Hypothalamus (tissue), 51 donors: ENCODE measurements at regions not wholly inside any gene's neighbourhood (a gene's known extent, or its start where the extent isn't known, plus 50 kb on each side); places are given as distances from the start of the nearest gene placed in this dataset.
"Not testable (repeated sequence)": the region's sequence is repeated elsewhere in the genome, so short reads cannot be mapped to it uniquely, and the experiment has no call there.

Source experiments
- DNase-seq, 51 donors: peaks; one replicate each; lab custom pipeline; 2025; lab: John Stamatoyannopoulos, UW

DNA sequence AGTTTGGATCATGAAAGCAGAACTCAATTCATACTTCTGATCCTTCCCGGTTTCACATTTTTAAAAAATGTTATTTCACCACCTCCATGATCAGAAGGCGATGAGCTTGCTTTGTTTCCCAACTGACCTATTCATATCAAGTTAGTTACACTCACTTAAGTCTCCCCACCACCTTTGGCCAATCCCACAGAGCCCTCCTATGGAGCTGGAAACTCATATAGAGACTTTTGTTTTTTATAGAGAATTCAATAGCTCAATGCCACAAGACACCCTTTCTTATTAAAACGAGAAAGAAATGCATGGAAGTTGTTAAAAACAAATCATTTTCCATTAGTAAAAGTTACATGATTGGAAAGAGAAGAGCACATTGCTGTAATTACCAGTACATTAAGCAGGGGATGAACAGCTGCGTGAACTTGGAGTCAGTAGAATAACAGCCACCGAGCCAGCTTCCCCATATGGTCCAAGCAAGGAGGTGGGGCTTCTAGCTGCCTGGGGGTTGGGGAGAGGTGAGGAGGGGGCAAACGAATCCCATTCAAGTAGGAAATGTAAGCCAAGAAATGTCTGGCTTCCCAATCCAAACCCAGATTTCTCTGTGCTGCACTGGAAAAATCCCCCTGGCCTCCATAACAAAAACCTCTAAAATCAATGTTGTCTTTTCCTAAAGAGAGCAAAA is 614.5 kb downstream of the IRS1 start:
- DNase-seq, result peak in 1 of 51 donors; percentile 25

DNA sequence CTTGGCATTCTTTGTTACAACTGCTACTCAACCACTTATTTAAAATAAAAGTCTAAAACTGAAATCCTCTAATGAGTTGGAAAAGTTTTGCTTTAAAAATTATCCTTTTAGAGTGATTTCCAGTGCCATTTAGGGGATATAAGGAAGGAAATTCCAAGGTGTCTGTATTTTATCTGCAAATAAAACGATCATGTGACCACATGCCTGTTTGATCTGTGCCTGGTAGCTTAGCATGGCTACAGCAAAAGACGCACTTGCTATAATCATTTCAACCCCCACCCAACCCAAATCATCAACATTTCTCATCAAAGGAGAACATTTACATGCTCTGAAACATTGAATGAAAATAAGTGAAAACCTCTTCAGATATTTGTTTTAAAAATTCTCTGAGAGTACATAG is 615.1 kb downstream of the IRS1 start:
- DNase-seq, result no peak

DNA sequence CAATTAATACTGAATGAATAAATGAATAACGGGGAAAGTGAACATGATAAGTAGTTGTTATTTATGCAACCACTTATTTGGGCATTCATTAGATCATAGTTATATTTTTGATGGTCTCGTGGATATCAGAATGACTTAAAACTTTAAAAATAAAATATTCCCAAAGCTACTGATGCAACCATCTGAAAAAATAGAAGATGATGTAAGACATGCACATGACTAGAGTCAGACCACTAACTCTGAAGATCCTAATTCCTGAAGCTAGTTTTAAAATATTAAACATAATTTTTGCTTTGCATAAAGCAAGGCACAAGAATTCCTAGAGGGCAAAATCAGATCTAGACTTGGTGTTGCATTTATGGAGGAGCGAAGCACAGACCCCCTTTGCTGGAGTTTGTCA is 616.1 kb downstream of the IRS1 start:
- DNase-seq, result no peak

DNA sequence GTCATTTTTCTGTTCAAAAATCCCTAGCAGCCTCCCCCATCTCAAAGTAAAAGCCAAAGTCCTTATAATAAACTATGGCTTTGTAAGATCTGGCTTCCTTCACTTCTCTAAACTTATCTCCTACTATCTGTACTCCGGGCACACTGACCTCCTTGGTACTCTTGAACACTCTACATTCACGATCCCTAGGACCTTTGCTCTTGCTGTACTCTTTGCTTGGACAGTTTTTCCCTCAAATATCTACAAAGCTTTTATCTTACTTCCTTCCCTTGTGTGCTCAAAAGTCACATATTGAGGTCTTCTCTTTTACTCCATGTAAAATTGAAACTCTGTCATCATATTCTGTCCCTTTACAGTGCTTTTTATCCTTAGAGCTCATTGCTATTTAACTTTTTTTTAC is 616.6 kb downstream of the IRS1 start:
- no peak for DNase-seq

DNA sequence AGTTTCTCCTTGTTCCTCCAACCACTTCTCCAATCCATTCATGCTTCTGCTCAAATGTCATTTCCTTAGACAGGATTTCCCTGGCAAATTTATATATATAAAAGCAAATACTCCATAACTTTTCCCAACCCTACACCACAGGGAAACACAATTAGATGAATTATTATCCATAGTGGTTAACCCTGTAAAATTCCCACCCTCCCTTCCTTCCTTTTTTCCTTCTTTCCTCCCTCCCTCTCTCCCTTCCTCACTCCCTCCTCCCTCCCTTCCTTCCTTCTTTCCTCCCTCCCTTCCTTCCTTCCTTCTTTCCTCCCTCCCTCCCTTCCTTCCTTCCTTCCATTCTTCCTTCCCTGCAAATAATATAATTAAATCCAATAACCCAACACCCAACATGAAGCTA is 617.7 kb downstream of the IRS1 start:
- no peak for DNase-seq

DNA sequence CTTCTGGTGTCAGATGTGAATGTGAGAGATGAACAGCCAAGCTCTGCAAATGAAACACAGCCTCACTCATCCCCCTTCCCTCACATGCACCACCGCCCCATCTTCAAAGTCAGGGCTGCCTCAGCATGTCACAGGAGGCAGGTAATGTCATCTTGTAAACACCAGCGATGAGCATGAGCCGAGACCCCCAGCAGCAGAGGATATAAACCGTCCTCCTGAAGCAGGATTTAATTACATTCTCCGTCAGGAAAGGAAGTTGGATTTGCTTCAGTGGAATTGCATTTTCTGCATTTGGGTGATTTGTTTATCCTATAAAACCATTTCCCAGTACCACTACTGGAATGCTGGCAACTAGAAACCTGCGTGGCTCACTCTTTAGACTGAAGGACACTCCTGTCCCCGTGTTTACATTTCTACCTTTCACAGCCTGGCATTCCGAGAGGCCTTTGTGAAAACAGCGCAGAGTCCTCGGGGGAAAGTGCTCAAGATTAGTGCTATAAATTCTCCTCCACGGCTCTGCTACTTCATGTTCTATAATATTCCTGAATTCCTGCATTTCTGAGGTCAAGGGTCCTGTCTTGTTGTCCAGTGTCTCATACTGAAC is 619.2 kb downstream of the IRS1 start:
- no peak for DNase-seq

DNA sequence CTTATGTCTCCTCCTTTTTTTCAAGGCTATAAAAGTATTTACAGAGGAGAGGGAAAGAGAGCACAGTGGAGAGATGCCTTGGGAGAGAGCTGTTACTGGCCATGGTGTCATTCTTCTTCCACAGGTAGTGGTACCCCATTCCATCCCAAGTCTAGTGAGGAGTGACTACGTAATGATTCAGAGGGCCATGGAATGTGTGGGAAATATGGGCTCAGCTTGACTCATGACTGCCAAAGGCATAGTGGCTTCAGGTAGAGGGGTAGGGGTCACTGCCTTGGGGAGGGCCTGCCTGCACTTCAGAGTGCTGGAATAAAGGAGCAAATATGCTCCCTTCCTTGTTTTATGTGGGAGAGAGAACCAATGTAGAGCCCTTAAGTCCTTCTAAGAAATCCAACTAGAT is 620.6 kb downstream of the IRS1 start:
- no peak for DNase-seq

DNA sequence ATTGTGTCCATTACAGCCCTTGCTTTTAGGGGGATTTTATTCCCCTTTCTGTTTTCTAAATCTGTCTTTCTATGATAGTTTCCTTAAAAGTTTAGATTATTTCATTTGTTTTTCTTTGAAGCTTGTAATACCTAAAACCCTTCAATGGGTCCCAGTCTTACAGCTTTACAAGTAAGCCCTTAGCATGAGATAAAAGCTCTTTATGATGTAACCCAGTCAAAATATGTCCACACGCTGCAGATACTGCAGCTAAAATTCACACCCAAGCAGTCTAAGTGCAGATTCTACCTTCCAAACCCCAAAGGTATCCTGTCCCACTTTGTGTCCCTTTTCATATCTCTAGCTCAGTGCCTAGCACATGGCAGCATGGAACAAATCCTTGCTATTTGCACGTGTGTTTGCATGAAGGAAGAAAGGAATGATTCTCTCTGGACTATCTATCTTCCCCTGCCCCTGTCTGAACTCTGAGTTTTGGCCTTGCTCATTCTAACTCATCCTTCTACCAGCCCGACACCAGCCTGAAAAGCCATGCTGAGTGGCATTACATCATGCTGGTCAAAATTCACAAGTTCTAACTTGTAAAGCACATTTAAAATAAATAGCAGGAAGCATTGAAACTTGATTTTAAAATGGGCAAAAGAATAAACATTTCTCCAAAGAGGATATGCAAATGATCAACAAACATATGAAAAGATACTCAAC is 623.2 kb downstream of the IRS1 start:
- no peak for DNase-seq

DNA sequence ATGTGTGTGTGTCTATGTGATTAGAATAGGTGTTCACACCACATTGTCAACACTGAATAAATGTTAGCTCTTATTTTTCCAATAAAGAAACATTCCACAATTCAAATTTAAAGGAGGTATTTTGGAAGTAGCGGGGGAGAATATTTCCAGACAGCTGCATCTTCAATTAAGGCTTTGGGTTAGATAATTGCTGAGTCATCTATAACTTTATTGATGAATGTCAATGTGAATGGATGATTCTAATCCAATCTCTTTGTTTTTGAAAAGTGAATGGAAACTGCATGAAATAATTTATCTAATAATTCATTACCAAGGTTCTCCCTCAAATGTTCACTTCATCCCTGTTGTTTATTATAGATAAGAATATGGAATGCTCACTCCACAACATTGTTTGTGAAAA is 625.2 kb downstream of the IRS1 start:
- no peak for DNase-seq

DNA sequence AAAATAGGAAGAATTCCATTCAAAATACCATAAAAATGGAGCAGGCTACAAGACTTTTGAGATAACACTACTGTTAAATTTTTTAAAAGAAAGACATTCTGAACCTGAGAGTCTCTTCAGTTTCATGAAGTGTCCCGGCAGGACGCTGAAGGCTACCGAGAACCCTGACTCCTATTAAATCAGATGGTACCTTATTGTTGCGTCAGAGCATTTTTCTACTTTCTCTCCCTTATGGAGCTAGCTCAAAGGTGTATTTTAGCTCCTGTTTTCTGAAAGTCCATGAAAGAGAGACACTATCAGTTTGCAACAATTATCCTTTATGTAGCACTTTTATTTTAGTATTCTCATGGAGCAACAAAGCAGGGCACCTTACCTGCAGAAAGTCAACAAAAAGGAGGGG is 626.7 kb downstream of the IRS1 start:
- DNase-seq, result no peak

DNA sequence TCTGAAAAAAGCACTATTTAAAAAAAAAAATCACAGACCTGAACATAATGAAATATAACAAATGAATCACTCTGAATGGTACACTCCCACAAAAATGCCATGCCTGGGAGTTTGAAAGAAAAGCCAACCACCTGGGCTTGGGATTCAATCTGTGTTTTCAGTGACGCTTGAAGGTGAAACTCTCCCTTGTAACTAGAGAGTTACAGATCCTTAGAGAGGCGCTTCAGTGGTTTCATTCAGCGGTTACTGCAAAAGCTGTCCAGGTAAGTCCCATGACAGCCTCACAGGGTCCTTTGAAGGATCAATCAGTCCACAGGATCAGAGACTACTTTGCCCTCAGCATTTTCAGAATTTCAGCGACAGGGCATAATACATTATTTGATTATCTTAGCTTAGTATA is 627.3 kb downstream of the IRS1 start:
- no peak for DNase-seq

DNA sequence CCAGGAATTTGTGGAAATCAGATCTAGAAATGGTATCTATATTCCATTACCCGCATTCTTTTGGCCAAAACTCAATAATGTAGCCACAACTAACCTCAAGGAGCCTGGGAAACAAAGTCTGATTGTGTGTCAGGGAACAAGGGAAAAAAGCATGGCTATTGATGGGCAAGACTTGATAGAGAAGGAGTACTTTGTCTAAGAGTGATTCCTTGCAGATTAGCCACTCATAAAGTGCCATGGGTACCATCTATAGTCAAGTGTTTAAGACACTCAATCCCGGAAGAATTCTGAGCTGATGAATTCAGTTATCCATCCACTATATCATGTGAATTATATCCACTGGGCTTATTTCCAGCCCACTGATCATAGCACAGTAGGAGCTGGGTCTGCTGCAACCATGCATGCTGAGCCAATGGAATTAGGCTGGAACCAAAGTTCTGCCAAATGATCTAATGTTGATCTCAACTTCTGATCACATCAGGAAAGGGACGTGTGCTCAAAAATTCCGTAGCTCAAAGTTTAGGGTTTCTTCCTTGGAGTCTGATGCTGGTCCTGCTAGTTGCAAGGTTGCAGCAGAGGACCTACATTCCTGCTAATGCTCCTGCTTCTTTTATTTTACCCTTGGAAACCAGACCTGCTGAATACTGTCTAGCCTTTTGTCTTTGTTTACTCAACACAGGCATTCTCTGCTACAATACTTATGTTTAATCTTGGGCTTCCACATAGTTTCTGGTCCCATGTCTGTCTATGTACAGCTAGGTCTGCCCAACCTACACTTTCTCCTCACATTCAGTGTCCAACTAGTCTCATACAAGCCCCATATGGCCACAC is 629.7 kb downstream of the IRS1 start:
- no peak for DNase-seq

DNA sequence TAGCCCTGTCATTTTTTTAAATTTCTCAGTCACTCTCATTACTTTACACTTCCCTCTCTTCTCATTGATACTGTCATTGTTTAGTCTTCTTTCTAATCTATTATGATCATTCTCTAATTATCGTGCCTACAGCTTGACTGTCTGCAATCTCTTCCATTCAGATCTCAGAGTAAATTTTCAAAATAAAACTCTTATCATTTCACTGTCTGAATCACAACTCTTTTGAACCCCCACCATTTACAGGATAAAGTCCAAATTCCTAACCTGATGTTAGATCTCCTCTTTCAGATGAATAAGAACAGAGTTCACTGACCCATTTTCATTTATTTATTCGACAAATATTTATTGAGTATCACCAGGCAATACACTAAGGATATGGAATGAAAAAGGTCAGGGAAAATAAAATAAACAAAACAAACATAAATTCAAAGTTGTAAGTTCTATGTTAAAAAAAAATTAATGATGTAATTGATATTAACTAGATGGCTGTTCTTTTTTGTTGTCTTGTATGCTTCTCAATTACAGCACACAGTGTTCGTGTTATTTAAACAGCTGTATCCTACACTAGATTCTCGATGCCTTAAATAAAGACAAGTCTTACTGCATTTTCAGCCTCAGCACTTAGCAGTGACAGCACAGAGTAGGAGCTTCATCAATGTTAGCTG is 631.0 kb downstream of the IRS1 start:
- no peak for DNase-seq

DNA sequence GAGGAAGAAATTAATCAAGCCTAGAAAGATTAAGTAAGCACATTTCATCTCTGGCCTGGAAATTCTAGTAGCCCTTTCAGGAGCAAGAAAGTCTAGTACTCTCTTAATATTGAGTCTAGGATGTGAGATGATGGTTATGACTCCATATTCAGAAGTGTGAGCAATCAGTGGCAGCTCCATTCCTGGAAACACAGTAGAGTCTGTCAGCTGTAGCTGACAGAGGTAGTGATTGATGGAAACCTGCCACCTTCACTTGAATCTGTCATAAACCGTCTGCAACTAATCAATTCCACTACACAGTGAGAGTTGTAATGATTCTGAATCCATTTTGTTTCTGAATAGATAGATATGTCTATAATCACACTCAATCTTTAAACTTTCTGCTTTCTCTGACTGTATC is 635.1 kb downstream of the IRS1 start:
- no peak for DNase-seq

DNA sequence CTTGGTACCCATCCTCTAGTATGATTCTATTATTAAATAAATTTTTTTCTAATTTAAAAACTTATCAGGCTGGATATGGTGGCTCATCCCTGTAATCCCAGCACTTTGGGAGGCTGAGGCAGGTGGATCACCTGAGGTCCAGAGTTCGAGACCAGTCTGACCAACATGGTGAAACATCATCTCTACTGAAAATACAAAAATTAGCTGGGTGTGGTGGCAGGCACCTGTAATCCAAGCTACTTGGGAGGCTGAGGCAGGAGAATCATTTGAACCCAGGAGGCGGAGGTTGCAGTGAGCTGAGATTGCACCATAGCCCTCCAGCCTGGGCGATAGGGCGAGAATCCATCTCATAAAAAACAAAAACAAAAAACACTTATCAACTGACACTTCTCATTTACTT is 639.0 kb downstream of the IRS1 start:
- not testable (repeated sequence) for DNase-seq

DNA sequence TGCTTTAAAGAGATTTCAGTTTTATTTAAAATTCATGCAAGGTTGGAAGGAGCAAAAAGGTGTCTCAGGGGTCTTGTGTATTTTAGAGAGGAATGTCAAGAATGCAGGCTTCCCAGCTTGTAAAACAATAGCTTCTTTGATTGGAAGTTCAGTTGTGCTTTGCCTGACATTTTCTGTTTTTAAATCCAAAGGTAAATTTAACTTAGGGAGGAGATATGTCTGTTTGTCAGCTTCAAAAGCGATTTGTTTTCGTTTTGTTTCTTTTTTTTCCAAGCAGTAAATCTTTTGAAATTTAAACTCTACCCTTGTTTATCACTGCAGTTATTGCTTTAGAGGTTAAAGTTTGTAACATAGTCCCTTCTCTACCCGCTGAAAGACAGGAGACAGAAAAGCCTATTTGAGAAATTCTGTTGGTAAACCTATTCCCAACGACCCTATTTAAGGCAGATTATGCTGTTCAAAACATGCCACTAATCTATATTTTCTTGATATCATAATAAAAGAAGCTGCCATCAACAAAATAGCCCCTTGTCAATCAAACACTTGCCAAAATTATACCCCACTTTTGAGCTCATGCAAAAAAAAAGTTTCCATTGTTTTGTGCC is 639.6 kb downstream of the IRS1 start:
- no peak for DNase-seq

DNA sequence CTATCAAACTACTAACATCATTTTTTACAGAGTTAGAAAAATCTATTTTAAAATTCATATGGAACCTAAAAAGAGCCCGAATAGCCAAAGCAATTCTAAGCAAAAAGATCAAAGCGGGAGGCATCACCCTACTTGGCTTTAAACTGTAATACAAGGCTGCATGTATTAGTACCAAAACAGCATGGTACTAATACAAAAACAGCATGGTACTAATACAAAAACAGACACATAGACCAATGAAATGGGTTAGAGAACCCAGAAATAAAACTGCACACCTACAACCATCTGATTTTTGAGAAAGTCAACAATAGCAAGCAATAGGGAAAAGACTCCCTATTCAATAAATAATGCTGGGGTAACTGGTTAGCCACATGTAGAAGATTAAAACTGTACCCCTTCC is 640.7 kb downstream of the IRS1 start:
- no peak for DNase-seq

DNA sequence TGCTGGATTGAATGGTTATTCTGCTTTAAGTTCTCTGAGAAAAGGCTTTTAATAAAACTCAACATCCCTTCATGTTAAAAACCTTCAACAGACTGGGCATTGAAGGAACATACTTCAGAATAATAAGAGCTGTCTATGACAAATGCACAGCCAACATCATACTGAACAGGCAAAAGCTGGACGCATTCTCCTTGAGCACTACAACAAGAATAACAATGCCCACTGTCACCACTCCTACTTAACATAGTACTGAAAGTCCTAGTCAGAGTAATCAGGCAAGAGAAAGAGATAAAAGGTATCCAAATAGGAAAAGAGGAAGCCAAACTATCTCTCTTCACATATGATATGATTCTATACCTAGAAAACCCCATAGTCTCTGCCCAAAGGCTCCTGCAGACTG is 641.4 kb downstream of the IRS1 start:
- DNase-seq, result no peak

DNA sequence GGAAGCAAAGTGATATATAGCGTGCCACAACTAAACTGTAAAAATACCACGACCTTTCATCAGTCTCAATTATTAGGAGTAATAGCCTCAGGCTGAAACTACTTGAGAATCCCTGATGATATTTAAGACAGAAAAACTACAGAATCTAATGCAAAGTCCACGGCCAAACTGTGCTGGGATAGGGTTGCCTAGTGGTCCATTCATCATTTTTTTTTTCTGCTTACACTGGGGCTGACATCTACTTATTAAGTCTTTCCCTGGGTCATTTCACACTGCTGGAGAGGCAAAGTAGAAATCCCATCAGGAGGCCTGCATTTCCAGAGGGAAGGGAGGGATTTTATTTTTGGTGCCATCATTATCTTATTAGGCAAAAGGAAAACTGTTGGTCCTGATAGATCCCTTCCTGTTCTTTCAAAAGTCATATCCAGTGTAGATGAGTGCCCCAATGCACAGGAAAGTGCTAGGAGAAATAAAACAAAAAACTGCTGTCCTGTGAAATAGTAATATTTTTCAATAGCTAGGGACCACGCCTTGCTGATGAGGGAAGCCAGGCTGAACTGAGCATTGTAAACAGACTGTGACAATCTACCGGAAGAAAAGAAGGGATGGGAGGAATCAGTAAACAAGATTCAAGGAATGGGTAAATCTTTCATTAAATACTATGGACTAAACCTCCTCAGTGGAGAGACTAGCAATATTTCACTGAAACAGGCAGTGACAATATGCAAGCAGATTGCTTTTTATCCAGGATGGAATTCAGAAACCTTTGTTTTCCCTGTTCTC is 644.3 kb downstream of the IRS1 start:
- DNase-seq, result no peak

DNA sequence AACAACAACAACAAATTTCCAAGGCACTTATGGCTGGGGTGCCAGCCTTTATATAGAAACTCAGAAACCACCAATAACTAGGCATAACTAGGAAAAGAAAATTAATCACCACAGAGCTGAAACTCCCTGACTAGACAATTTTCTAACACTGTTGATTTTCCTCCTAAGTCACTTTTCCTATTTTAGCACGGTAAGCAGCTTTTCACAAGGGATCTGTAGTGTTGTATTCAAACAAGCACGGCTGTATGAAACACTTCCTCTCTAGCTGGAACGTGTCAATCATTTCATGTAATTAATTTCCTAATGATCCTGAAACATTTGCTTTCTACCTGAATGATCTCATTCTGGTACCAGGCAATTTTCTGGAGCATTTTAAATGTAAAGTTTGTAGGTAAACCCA is 645.0 kb downstream of the IRS1 start:
- no peak for DNase-seq
